WTC11 (cell line): ENCODE measurements at regions not wholly inside any gene's neighbourhood (a gene's known extent, or its start where the extent isn't known, plus 50 kb on each side); places are given as distances from the start of the nearest gene placed in this dataset.

ENCODE experiments used
- ATAC-seq: fragments of 200-7000 bp; cut with Tn5 transposase; 2 replicates; pipeline ENCODE4 v1.10.0; 2021; ENCODE audit warnings: mild to moderate bottlenecking, moderate library complexity
- CTCF ChIA-PET: fragments of 300-600 bp; sonication (Branson Sonifier 250); formaldehyde crosslinking; loops from one replicate; lab custom pipeline; 2021; ENCODE audit warnings: antibody characterized with exemption; lab: Charles Lee
- POLR2A ChIA-PET: fragments of 350-600 bp; sonication (Branson Sonifier 250); formaldehyde crosslinking; loops from one replicate; lab custom pipeline; 2021; ENCODE audit warnings: antibody characterized with exemption; lab: Charles Lee
- DNase-seq: peaks from one replicate; pipeline ENCODE4 v3.0.0; 2021; ENCODE audit warnings: low spot score
- H3K27ac Mint-ChIP-seq: 2 replicates; pipeline ENCODE4 v1.8.0; 2021; ENCODE audit warnings: mixed read lengths
- H3K27me3 Mint-ChIP-seq: 2 replicates; pipeline ENCODE4 v1.8.0; 2021; ENCODE audit warnings: low read depth, mild to moderate bottlenecking, moderate library complexity, mixed read lengths
- H3K36me3 Mint-ChIP-seq: 2 replicates; pipeline ENCODE4 v1.8.0; 2021; ENCODE audit warnings: mixed read lengths
- H3K4me1 Mint-ChIP-seq: 2 replicates; pipeline ENCODE4 v1.8.0; 2022; ENCODE audit warnings: mixed read lengths
- H3K4me3 Mint-ChIP-seq: 2 replicates; pipeline ENCODE4 v1.8.0; 2021; ENCODE audit warnings: mild to moderate bottlenecking, moderate library complexity, mixed read lengths
- H3K9me3 Mint-ChIP-seq: 2 replicates; pipeline ENCODE4 v1.8.0; 2021; ENCODE audit warnings: mixed read lengths
- CBFB ChIP-seq: sonication (generic); formaldehyde crosslinking; IDR thresholded peaks from 2 replicates; pipeline ENCODE4 v1.8.1; 2022; ENCODE audit warnings: mild to moderate bottlenecking, low read depth, missing genetic modification reagents
- FOXK1 ChIP-seq: sonication (generic); formaldehyde crosslinking; IDR thresholded peaks from 2 replicates; pipeline ENCODE4 v1.8.0; 2022; ENCODE audit warnings: mild to moderate bottlenecking, moderate library complexity, missing genetic modification reagents
- FOXP1 ChIP-seq: sonication (generic); formaldehyde crosslinking; IDR thresholded peaks from 2 replicates; pipeline ENCODE4 v1.8.0; 2022; ENCODE audit warnings: missing genetic modification reagents, mild to moderate bottlenecking, moderate library complexity, borderline replicate concordance
- GTF2I ChIP-seq: fragments of 250-450 bp; sonication (Bioruptor Pico); conservative IDR thresholded peaks from 2 replicates; pipeline ENCODE4 v1.4.0; 2021; ENCODE audit warnings: mild to moderate bottlenecking
- IRF2 ChIP-seq: sonication (generic); formaldehyde crosslinking; IDR thresholded peaks from 2 replicates; pipeline ENCODE4 v1.8.0; 2022; ENCODE audit warnings: low read depth, missing genetic modification reagents, borderline replicate concordance
- NFYB ChIP-seq: sonication (generic); formaldehyde crosslinking; conservative IDR thresholded peaks from 2 replicates; pipeline ENCODE4 v1.8.0; 2022; ENCODE audit warnings: low read depth, missing genetic modification reagents
- SOX15 ChIP-seq: fragments of 250-450 bp; sonication (Bioruptor Pico); IDR thresholded peaks from 2 replicates; pipeline ENCODE4 v1.9.0; 2021; ENCODE audit warnings: mild to moderate bottlenecking
- TCF7 ChIP-seq: sonication (generic); formaldehyde crosslinking; IDR thresholded peaks from 2 replicates; pipeline ENCODE4 v1.8.0; 2022; ENCODE audit warnings: mild to moderate bottlenecking, low read depth, missing genetic modification reagents, moderate library complexity
- ZNF121 ChIP-seq: sonication (generic); formaldehyde crosslinking; IDR thresholded peaks from 2 replicates; pipeline ENCODE4 v1.8.0; 2023; ENCODE audit warnings: missing genetic modification reagents
- ZNF232 ChIP-seq: sonication (generic); formaldehyde crosslinking; IDR thresholded peaks from 2 replicates; pipeline ENCODE4 v1.8.0; 2022; ENCODE audit warnings: mild to moderate bottlenecking, missing genetic modification reagents
- ZNF423 ChIP-seq: fragments of 250-450 bp; sonication (Bioruptor Pico); IDR thresholded peaks from 2 replicates; pipeline ENCODE4 v2.1.2; 2022; ENCODE audit warnings: mild to moderate bottlenecking, moderate library complexity
- TF ChIP-seq, protein P1 (sequence below): sonication (generic); formaldehyde crosslinking; IDR thresholded peaks from 2 replicates; pipeline ENCODE4 v1.8.0; 2022; ENCODE audit warnings: missing genetic modification reagents
- TF ChIP-seq, protein P2 (sequence below): sonication (generic); formaldehyde crosslinking; IDR thresholded peaks from 2 replicates; pipeline ENCODE4 v1.8.1; 2022; ENCODE audit warnings: low read depth, missing genetic modification reagents, borderline replicate concordance
- TF ChIP-seq, protein P3 (sequence below): sonication (generic); formaldehyde crosslinking; IDR thresholded peaks from 2 replicates; pipeline ENCODE4 v1.8.0; 2022; ENCODE audit warnings: mild to moderate bottlenecking, missing genetic modification reagents
- TF ChIP-seq, protein P4 (sequence below): sonication (generic); formaldehyde crosslinking; IDR thresholded peaks from 2 replicates; pipeline ENCODE4 v1.8.1; 2023; ENCODE audit warnings: mild to moderate bottlenecking, missing genetic modification reagents, borderline replicate concordance

DNA sequence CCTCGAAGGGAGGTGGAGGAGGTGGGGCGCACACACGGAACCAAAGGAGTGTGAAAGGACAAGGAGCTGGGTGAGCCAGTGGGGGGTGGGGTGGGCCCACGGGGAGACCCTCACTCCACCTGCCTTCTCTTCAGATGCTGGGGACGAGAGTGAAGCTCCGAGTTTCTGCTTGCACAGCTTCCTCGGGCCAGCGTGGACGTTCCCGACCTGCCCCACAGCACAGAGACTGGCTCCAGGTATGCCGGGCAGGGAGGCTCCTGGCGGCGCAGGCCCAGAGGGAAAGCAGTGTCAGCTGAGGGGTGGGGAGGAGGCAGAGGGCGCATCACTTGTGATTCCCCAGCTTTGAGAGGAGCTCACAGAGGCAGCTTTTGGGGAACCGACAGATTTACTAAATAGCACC lies 98.5 kb upstream of the RPS6KA2 start:
- Mint-ChIP-seq H3K9me3 (no peaks in the 10 kb centered on the region), H3K27me3 (no peaks in the 10 kb centered on the region), H3K4me3 (no peak overlapping the region), H3K27ac (no peak overlapping the region), H3K36me3 (no peaks in the 10 kb centered on the region)
- CTCF ChIA-PET = interaction anchor here (1.1 to 2.2 kb wide), 4 partner anchors 10 to 49 kb away, joined by 3 to 7 read pairs (median 4); no protein-coding TSS in a partner anchor
- no peak for DNase-seq
- TF ChIP-seq, protein P1, sequence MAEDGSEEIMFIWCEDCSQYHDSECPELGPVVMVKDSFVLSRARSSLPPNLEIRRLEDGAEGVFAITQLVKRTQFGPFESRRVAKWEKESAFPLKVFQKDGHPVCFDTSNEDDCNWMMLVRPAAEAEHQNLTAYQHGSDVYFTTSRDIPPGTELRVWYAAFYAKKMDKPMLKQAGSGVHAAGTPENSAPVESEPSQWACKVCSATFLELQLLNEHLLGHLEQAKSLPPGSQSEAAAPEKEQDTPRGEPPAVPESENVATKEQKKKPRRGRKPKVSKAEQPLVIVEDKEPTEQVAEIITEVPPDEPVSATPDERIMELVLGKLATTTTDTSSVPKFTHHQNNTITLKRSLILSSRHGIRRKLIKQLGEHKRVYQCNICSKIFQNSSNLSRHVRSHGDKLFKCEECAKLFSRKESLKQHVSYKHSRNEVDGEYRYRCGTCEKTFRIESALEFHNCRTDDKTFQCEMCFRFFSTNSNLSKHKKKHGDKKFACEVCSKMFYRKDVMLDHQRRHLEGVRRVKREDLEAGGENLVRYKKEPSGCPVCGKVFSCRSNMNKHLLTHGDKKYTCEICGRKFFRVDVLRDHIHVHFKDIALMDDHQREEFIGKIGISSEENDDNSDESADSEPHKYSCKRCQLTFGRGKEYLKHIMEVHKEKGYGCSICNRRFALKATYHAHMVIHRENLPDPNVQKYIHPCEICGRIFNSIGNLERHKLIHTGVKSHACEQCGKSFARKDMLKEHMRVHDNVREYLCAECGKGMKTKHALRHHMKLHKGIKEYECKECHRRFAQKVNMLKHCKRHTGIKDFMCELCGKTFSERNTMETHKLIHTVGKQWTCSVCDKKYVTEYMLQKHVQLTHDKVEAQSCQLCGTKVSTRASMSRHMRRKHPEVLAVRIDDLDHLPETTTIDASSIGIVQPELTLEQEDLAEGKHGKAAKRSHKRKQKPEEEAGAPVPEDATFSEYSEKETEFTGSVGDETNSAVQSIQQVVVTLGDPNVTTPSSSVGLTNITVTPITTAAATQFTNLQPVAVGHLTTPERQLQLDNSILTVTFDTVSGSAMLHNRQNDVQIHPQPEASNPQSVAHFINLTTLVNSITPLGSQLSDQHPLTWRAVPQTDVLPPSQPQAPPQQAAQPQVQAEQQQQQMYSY (CRISPR knock-in tag) = no peak
- TF ChIP-seq ZNF232 (CRISPR knock-in tag) (no peak), FOXP1 (CRISPR knock-in tag) (no peak)
- TF ChIP-seq, all 79 proteins: peak for 0
- H3K4me1 Mint-ChIP-seq = 0 out of 2 replicates have a peak, but pooled peaks cover 3% of the 10 kb centered on the region
- POLR2A ChIA-PET = no interaction called here
- no peak for ATAC-seq

DNA sequence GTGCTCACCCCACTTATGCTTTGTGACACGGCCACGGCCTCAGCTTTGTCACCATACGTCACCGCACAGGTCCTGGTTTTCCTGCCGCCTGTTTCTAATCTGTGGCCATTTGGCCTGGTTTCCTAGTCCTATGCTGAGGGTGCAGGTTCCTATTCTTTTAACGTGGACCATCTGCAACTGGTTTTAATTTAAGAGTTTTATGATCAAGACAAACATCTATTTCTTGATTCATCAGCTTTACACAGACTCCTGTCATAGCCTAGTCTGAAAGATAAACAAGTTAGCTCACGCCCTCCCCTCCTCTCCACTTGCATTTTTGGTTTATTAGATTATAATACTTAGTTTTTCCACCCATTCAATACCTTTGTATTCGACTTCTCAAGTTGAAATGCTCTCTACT lies 97.5 kb upstream of the RPS6KA2 start:
- DNase-seq (no peak), ATAC-seq (no peak)
- Mint-ChIP-seq H3K4me3 (no peak overlapping the region), H3K27ac (no peak overlapping the region), H3K36me3 (no peaks in the 10 kb centered on the region), H3K4me1 (0 out of 2 replicates have a peak, but pooled peaks cover under 1% of the 10 kb centered on the region), H3K9me3 (no peaks in the 10 kb centered on the region), H3K27me3 (no peaks in the 10 kb centered on the region)
- TF ChIP-seq NFYB (CRISPR knock-in tag) = no peak
- TF ChIP-seq, protein P2, sequence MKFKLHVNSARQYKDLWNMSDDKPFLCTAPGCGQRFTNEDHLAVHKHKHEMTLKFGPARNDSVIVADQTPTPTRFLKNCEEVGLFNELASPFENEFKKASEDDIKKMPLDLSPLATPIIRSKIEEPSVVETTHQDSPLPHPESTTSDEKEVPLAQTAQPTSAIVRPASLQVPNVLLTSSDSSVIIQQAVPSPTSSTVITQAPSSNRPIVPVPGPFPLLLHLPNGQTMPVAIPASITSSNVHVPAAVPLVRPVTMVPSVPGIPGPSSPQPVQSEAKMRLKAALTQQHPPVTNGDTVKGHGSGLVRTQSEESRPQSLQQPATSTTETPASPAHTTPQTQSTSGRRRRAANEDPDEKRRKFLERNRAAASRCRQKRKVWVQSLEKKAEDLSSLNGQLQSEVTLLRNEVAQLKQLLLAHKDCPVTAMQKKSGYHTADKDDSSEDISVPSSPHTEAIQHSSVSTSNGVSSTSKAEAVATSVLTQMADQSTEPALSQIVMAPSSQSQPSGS = no peak
- TF ChIP-seq CBFB = no peak
- TF ChIP-seq IRF2 (CRISPR knock-in tag) = no peak
- POLR2A ChIA-PET = no interaction called here
- CTCF ChIA-PET = interaction anchor here (1.1 to 2.2 kb wide), 2 partner anchors 12 to 48 kb away, joined by 3 to 7 read pairs; no protein-coding TSS in a partner anchor

DNA sequence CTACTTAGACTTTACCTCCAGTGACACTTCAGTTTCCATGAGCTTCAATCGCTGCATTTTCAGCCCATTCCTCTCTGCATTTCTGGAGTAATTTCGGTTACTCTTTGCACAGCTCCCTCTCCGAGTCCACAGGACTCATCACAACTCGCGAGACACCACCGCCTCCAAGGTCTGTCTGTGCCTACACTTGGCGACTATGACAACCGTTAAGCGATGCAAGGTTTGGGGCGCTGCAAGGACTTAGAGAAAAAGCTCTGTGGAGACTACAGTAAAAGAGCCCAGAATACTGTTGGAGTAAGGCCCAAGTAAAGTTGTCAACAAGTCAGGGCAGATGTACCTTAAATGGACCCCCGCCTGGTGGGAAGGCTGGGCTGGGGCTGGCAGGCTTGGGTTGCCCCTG lies 95.7 kb upstream of the RPS6KA2 start:
- no peaks in the 10 kb centered on the region for H3K36me3 Mint-ChIP-seq
- no peaks in the 10 kb centered on the region for H3K27me3 Mint-ChIP-seq
- H3K4me1 Mint-ChIP-seq = no peaks in the 10 kb centered on the region
- POLR2A ChIA-PET = no interaction called here
- ATAC-seq (no peak), DNase-seq (no peak)
- no peak for TF ChIP-seq SOX15 (CRISPR knock-in tag)
- no peak for TF ChIP-seq ZNF423
- H3K9me3 Mint-ChIP-seq = no peaks in the 10 kb centered on the region
- CTCF ChIA-PET = interaction anchor here (1.0 to 1.8 kb wide), 3 partner anchors 16 to 52 kb away, joined by 3 to 8 read pairs (median 4); no protein-coding TSS in a partner anchor
- H3K27ac Mint-ChIP-seq = no peak overlapping the region
- no peak overlapping the region for H3K4me3 Mint-ChIP-seq

DNA sequence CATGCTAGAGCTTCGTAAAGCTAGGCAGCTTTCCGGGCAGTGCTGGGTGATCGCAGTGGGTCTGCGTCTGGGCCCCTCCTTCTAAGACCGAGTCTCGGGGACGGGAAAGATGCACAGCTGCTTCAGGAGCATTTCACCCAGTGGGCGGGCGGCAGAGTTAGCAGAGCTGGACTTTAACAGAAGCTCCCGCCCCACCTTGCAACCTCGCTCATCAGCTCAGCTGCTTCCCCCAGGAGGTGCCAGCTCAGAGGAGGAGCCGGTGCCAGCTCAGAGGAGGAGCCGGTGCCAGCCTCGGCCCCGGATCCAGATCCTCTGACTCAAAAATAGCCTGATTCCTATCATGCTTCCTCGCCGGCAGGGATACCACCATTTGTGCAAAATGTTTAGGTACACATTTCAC lies 94.5 kb upstream of the RPS6KA2 start:
- H3K27me3 Mint-ChIP-seq = no peaks in the 10 kb centered on the region
- H3K4me3 Mint-ChIP-seq = no peak overlapping the region
- ChIA-PET CTCF (interaction anchor here (1.0 to 1.1 kb wide), 2 partner anchors 15 to 53 kb away, joined by 3 read pairs; no protein-coding TSS in a partner anchor), POLR2A (no interaction called here)
- H3K9me3 Mint-ChIP-seq = no peaks in the 10 kb centered on the region
- no peak overlapping the region for H3K27ac Mint-ChIP-seq
- TF ChIP-seq, protein P3, sequence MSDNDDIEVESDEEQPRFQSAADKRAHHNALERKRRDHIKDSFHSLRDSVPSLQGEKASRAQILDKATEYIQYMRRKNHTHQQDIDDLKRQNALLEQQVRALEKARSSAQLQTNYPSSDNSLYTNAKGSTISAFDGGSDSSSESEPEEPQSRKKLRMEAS (CRISPR knock-in tag) = no peak
- TF ChIP-seq GTF2I (no peak), ZNF121 (CRISPR knock-in tag) (no peak), ZNF423 (no peak), FOXK1 (CRISPR knock-in tag) (no peak), TCF7 (no peak)
- TF ChIP-seq, protein P4, sequence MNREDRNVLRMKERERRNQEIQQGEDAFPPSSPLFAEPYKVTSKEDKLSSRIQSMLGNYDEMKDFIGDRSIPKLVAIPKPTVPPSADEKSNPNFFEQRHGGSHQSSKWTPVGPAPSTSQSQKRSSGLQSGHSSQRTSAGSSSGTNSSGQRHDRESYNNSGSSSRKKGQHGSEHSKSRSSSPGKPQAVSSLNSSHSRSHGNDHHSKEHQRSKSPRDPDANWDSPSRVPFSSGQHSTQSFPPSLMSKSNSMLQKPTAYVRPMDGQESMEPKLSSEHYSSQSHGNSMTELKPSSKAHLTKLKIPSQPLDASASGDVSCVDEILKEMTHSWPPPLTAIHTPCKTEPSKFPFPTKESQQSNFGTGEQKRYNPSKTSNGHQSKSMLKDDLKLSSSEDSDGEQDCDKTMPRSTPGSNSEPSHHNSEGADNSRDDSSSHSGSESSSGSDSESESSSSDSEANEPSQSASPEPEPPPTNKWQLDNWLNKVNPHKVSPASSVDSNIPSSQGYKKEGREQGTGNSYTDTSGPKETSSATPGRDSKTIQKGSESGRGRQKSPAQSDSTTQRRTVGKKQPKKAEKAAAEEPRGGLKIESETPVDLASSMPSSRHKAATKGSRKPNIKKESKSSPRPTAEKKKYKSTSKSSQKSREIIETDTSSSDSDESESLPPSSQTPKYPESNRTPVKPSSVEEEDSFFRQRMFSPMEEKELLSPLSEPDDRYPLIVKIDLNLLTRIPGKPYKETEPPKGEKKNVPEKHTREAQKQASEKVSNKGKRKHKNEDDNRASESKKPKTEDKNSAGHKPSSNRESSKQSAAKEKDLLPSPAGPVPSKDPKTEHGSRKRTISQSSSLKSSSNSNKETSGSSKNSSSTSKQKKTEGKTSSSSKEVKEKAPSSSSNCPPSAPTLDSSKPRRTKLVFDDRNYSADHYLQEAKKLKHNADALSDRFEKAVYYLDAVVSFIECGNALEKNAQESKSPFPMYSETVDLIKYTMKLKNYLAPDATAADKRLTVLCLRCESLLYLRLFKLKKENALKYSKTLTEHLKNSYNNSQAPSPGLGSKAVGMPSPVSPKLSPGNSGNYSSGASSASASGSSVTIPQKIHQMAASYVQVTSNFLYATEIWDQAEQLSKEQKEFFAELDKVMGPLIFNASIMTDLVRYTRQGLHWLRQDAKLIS (CRISPR knock-in tag) = no peak
- no peaks in the 10 kb centered on the region for H3K36me3 Mint-ChIP-seq
- ATAC-seq (no peak), DNase-seq (no peak)
- no peaks in the 10 kb centered on the region for H3K4me1 Mint-ChIP-seq
